HepG2 (cell line): ENCODE measurements at regions not wholly inside any gene's neighbourhood (a gene's known extent, or its start where the extent isn't known, plus 50 kb on each side); places are given as distances from the start of the nearest gene placed in this dataset.

ENCODE experiments used
- ATAC-seq: fragments of 200-7000 bp; cut with Tn5 transposase; 3 replicates; pipeline ENCODE4 v1.9.1; 2020; ENCODE audit warnings: mild to moderate bottlenecking, moderate library complexity
- BruUV-seq: library from RNA; stranded (reverse); fragments of 400-500 nt; replicated peaks from 2 replicates; lab custom pipeline; 2021; lab: Mats Ljungman, UMichigan
- CTCF ChIA-PET: fragments of 300-600 bp; formaldehyde crosslinking; extraction: SDS; loops from one replicate; lab custom pipeline; 2021; ENCODE audit warnings: low total read pairs, inconsistent platforms, low intra/inter-chr PET ratio; lab: Yijun Ruan, JAX
- POLR2A ChIA-PET: fragments of 350-600 bp; sonication (Branson Sonifier 250); formaldehyde crosslinking; loops from one replicate; lab custom pipeline; 2020; ENCODE audit warnings: antibody characterized with exemption, inconsistent platforms; lab: Yijun Ruan, JAX
- DNase-seq: peaks from one replicate; pipeline ENCODE4 v3.0.0-alpha.2; 2015; ENCODE audit warnings: low spot score
- FAIRE-seq: peaks from 3 replicates; lab custom pipeline; 2011; peaks lifted over from hg19 to GRCh38; lab: Jason Lieb, UNC
- H2AFZ ChIP-seq: one replicate; pipeline ENCODE4 v1.6.1; 2011; ENCODE audit warnings: low read length, inconsistent platforms
- H3K27ac ChIP-seq: fragments of 300-600 bp; 3 replicates; pipeline ENCODE4 v1.8.0; 2011; ENCODE audit warnings: mixed run types, mild to moderate bottlenecking, mixed read lengths, low read length, inconsistent platforms; ENCODE audit not compliant: insufficient read depth; ENCODE audit errors: extremely low read length
- H3K27me3 ChIP-seq, 2 experiments: fragments of 200-600 bp in 1 of 2; 2 replicates in 1 of 2; 3 replicates in 1 of 2; pipeline versions ENCODE4 v1.6.0 to v1.8.0; 2011; ENCODE audit warnings: low read length in 2 of 2, mild to moderate bottlenecking in 2 of 2, moderate library complexity in 2 of 2, inconsistent platforms in 1 of 2; ENCODE audit not compliant: insufficient read depth in 2 of 2, control insufficient read depth in 1 of 2
- H3K36me3 ChIP-seq, 2 experiments: fragments of 200-600 bp in 1 of 2; replicated peaks in 1 of 2; 2 replicates in 1 of 2; 3 replicates in 1 of 2; pipeline versions ENCODE4 v1.5.1 to v1.8.0; 2011; ENCODE audit warnings: low read length in 2 of 2, inconsistent platforms in 1 of 2; ENCODE audit not compliant: insufficient read depth in 2 of 2, control insufficient read depth in 1 of 2
- H3K4me1 ChIP-seq: 2 replicates; pipeline ENCODE4 v1.5.1; 2012; ENCODE audit warnings: low read length, inconsistent platforms; ENCODE audit not compliant: insufficient read depth
- H3K4me2 ChIP-seq: 2 replicates; pipeline ENCODE4 v1.6.0; 2011; ENCODE audit warnings: low read depth, low read length, inconsistent platforms
- H3K4me3 ChIP-seq, 3 experiments: fragments of 200-600 bp in 1 of 3; sonication (generic), shearing (Covaris generic) in 1 of 3; replicated peaks in 1 of 3; 2 replicates each; pipeline ENCODE4 v1.5.1; 2011 to 2016; ENCODE audit warnings: low read length in 3 of 3, inconsistent platforms in 2 of 3, low read depth in 2 of 3, mild to moderate bottlenecking in 2 of 3, control low read depth in 1 of 3, mixed read lengths in 1 of 3; ENCODE audit not compliant: insufficient read depth in 1 of 3
- H3K79me2 ChIP-seq: one replicate; pipeline ENCODE4 v1.6.1; 2011; ENCODE audit warnings: low read length, inconsistent platforms; ENCODE audit not compliant: insufficient read depth
- H3K9ac ChIP-seq: 2 replicates; pipeline ENCODE4 v1.6.0; 2011; ENCODE audit warnings: mild to moderate bottlenecking, low read depth, low read length, inconsistent platforms; ENCODE audit not compliant: insufficient read depth
- H3K9me3 ChIP-seq: 2 replicates; pipeline ENCODE4 v1.5.1; 2012; ENCODE audit warnings: mild to moderate bottlenecking, low read length
- H4K20me1 ChIP-seq: 2 replicates; pipeline ENCODE4 v1.6.0; 2011; ENCODE audit warnings: inconsistent platforms, mild to moderate bottlenecking, low read length, moderate library complexity; ENCODE audit not compliant: insufficient read depth
- AGO2 ChIP-seq: fragments of 200-400 bp; formaldehyde crosslinking; optimal IDR thresholded peaks from 2 replicates; pipeline ENCODE3; 2017; ENCODE audit warnings: mild to moderate bottlenecking, low read depth, low read length, moderate library complexity
- ATF5 ChIP-seq: sonication (generic); formaldehyde crosslinking; IDR thresholded peaks from 2 replicates; pipeline ENCODE4 v1.4.0; 2020; ENCODE audit warnings: mild to moderate bottlenecking, low read depth, missing genetic modification reagents
- CTCF ChIP-seq: sonication (generic); formaldehyde crosslinking; IDR thresholded peaks from 2 replicates; pipeline ENCODE4 v1.5.0; 2020; ENCODE audit warnings: mild to moderate bottlenecking, missing genetic modification reagents, moderate library complexity
- DMAP1 ChIP-seq: IDR thresholded peaks from 2 replicates; pipeline ENCODE4 v1.6.1; 2016
- DR1 ChIP-seq: sonication (generic); formaldehyde crosslinking; IDR thresholded peaks from 2 replicates; pipeline ENCODE4 v1.8.0; 2021; ENCODE audit warnings: mild to moderate bottlenecking, missing genetic modification reagents, inconsistent platforms
- KDM5B ChIP-seq: sonication (generic); formaldehyde crosslinking; IDR thresholded peaks from 2 replicates; pipeline ENCODE4 v1.4.0; 2020; ENCODE audit warnings: missing genetic modification reagents, mild to moderate bottlenecking, borderline replicate concordance
- KMT2B ChIP-seq: IDR thresholded peaks from 2 replicates; pipeline ENCODE4 v1.6.1; 2016; ENCODE audit warnings: missing genetic modification reagents, missing compliant biosample characterization
- MAFK ChIP-seq, 2 experiments: IDR thresholded peaks in 1 of 2; conservative IDR thresholded peaks in 1 of 2; 2 replicates each; pipeline ENCODE4 v1.6.1; 2011; ENCODE audit warnings: improper control_type of control experiment in 2 of 2, low read length in 2 of 2
- NR2F6 ChIP-seq, 2 experiments: IDR thresholded peaks; 2 replicates each; pipeline ENCODE4 v1.6.1; 2016; ENCODE audit warnings: antibody characterized with exemption in 1 of 2, mild to moderate bottlenecking in 1 of 2
- PAF1 ChIP-seq: IDR thresholded peaks from 2 replicates; pipeline ENCODE4 v1.6.1; 2016; ENCODE audit warnings: missing genetic modification reagents, missing compliant biosample characterization
- PHF8 ChIP-seq: sonication (generic); formaldehyde crosslinking; IDR thresholded peaks from 2 replicates; pipeline ENCODE4 v1.5.0; 2020; ENCODE audit warnings: missing genetic modification reagents
- ZFP90 ChIP-seq: sonication (generic); formaldehyde crosslinking; IDR thresholded peaks from 2 replicates; pipeline ENCODE4 v1.8.0; 2022; ENCODE audit warnings: missing genetic modification reagents, mild to moderate bottlenecking, inconsistent platforms, borderline replicate concordance
- ZNF724P ChIP-seq: sonication (generic); formaldehyde crosslinking; IDR thresholded peaks from 2 replicates; pipeline ENCODE4 v1.8.0; 2022; ENCODE audit warnings: missing genetic modification reagents, borderline replicate concordance
- WGBS: methylation state at CpG from one replicate; pipeline ENCODE4 v1.1.6; 2017; ENCODE audit warnings: low lambda C conversion rate; 5-methylcytosine and 5-hydroxymethylcytosine counted together
- in situ Hi-C: cut with HindIII; loops from 2 replicates; pipeline ENCODE4 v1.10.0; 2017; ENCODE audit warnings: low pct_unique_long_range_greater_than_20kb; ENCODE audit not compliant: extremely low pct_ligation_motif_present
- intact Hi-C: fragments of 100-400 bp; cut with micrococcal nuclease; formaldehyde crosslinking; loops from one replicate; pipeline ENCODE4 v1.10.0; 2022; ENCODE audit not compliant: unreplicated experiment
- TF ChIP-seq, protein P1 (sequence below): sonication (generic); formaldehyde crosslinking; IDR thresholded peaks from 2 replicates; pipeline ENCODE4 v1.4.0; 2020; ENCODE audit warnings: missing genetic modification reagents, borderline replicate concordance

- intact Hi-C loops: no loop called here
- Histone ChIP-seq H3K27ac (no peak overlapping the region), H3K9me3 (no peaks in the 10 kb centered on the region), H4K20me1 (no peaks in the 10 kb centered on the region), H3K4me2 (no peak overlapping the region), H3K79me2 (no peaks in the 10 kb centered on the region), H3K36me3 (no peaks in the 10 kb centered on the region), H3K4me1 (no peaks in the 10 kb centered on the region), H3K9ac (no peak overlapping the region), H3K27me3 (no peaks in the 10 kb centered on the region), H3K4me3 (no peak overlapping the region), H2AFZ (no peak overlapping the region)
- ChIA-PET POLR2A (no interaction called here), CTCF (no interaction called here)
- ATAC-seq: no peak
- TF ChIP-seq AGO2: no peak
- TF ChIP-seq DMAP1 (CRISPR knock-in tag): no peak
- TF ChIP-seq CTCF (CRISPR knock-in tag): no peak
- TF ChIP-seq MAFK (conservative IDR thresholded peaks at IDR 0.05 in 1 of 2, IDR thresholded peaks at IDR 0.05 in 1 of 2; ENCODE audit: low read length in 2 of 2): no peak
- no peak for TF ChIP-seq DR1 (CRISPR knock-in tag)
- no peak for TF ChIP-seq NR2F6 (IDR thresholded peaks at IDR 0.05)
- no peak for TF ChIP-seq NR2F6 (CRISPR knock-in tag; IDR thresholded peaks at IDR 0.05)
- TF ChIP-seq PHF8: no peak
- TF ChIP-seq ATF5 (CRISPR knock-in tag): no peak
- no peak for TF ChIP-seq PAF1 (CRISPR knock-in tag)
- TF ChIP-seq KDM5B (CRISPR knock-in tag): no peak
- TF ChIP-seq, protein P1, sequence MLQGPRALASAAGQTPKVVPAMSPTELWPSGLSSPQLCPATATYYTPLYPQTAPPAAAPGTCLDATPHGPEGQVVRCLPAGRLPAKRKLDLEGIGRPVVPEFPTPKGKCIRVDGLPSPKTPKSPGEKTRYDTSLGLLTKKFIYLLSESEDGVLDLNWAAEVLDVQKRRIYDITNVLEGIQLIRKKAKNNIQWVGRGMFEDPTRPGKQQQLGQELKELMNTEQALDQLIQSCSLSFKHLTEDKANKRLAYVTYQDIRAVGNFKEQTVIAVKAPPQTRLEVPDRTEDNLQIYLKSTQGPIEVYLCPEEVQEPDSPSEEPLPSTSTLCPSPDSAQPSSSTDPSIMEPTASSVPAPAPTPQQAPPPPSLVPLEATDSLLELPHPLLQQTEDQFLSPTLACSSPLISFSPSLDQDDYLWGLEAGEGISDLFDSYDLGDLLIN: no peak
- no peak for TF ChIP-seq ZNF724P (CRISPR knock-in tag)
- TF ChIP-seq KMT2B (CRISPR knock-in tag): no peak
- TF ChIP-seq ZFP90 (CRISPR knock-in tag): no peak
- no peak for FAIRE-seq
- no TSS peak for BruUV-seq
- no peak for DNase-seq
- 0% methylated on average over 4 of the region's 4 CpGs for WGBS
- in situ Hi-C loops: no loop called here
Observed at GRCh38 chr13:109989155-109989554, 202.8 kb upstream of the IRS2 start.
